ENCODE measurements at regions not wholly inside any gene's neighbourhood (a gene's known extent, or its start where the extent isn't known, plus 50 kb on each side); places are given as distances from the start of the nearest gene placed in this dataset.

DNA sequence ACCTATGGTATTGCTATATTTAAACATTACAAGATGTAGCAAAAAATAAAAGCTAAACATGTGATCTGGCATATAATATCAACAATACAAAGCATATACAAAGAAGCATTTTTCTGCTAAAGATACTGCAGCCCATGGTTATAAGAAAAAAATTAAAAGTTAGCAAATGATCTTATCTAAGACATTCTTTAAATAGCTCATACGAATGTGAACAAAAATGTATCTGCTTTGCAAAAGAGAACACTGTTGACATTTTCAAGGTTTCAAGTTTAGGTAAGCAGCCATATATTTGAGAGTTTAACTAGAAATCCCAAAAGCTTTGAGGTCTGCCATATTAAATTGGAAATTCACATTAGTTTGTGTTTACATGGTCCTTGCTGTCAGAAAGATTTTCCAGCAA lies 301.0 kb upstream of the SLC39A10 start:
- Histone ChIP-seq H3K27me3 (replicated peaks; ENCODE audit: control insufficient read depth, insufficient read depth, low read length, poor library complexity, severe bottlenecking) (no peaks in the 10 kb centered on the region), H3K27ac (ENCODE audit: insufficient read depth, low read length, poor library complexity, severe bottlenecking) (no peak overlapping the region), H3K4me3 (ENCODE audit: insufficient read depth, low read depth, low read length, poor library complexity, severe bottlenecking) (no peak overlapping the region), H3K4me1 (ENCODE audit: control insufficient read depth, insufficient read depth, low read length, poor library complexity, severe bottlenecking) (no peaks in the 10 kb centered on the region), H3K9me3 (ENCODE audit: control insufficient read depth, low read length) (no peaks in the 10 kb centered on the region), H3K36me3 (ENCODE audit: control insufficient read depth, insufficient read depth, low read length) (no peaks in the 10 kb centered on the region)
- DNase-seq = no peak

DNA sequence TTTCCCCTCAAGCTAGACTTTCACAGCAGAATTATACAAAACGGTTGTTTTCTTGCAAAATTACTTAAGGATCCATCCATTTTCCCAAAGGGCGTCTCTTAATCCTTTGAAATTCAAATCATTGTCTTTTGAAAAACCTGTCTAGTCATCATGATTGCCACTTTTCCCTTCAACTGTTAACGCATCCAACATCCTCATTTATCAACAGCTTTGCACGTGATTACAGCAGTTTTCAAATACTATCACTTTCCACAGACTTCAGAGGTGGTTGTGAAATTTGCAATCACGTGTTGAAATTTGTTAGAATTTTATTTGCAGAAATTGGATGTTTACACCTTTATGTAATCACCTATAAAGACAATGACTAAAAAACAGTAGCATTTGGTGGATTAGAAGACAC lies 304.4 kb upstream of the SLC39A10 start:
- Histone ChIP-seq H3K27ac (ENCODE audit: insufficient read depth, low read length, poor library complexity, severe bottlenecking) (no peak overlapping the region), H3K4me1 (ENCODE audit: control insufficient read depth, insufficient read depth, low read length, poor library complexity, severe bottlenecking) (no peaks in the 10 kb centered on the region), H3K4me3 (ENCODE audit: insufficient read depth, low read depth, low read length, poor library complexity, severe bottlenecking) (no peak overlapping the region), H3K9me3 (ENCODE audit: control insufficient read depth, low read length) (no peaks in the 10 kb centered on the region), H3K27me3 (replicated peaks; ENCODE audit: control insufficient read depth, insufficient read depth, low read length, poor library complexity, severe bottlenecking) (no peaks in the 10 kb centered on the region), H3K36me3 (ENCODE audit: control insufficient read depth, insufficient read depth, low read length) (no peaks in the 10 kb centered on the region)
- no peak for DNase-seq

DNA sequence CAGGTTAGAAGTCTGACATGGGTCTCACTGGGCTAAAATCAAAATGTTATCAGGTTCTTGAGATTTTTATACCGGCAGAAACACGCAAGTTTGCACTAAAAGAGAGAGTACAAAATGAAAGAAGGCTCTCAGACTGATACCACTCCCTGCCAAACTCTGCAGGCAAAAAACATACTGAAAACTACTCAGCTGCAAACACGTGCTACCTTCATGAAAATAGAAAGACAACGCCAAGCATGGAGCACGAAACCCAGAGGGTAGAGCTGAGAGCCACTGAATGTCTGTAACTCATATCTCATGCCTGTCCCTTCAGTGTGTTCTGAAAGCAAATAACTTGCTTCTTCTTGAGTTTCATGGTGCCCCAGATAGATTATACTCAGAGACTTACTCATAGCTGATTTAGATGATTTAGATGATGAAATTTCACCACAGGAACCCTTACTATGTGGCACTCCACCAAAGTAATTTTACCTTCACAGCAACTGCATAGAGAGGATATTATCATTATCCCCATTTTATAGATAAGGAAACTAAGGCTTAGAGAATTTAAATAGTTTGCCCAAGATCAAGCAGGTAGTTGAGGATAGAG lies 313.0 kb upstream of the SLC39A10 start:
- Histone ChIP-seq H3K4me3 (ENCODE audit: insufficient read depth, low read depth, low read length, poor library complexity, severe bottlenecking) (no peak overlapping the region), H3K27me3 (replicated peaks; ENCODE audit: control insufficient read depth, insufficient read depth, low read length, poor library complexity, severe bottlenecking) (no peaks in the 10 kb centered on the region), H3K4me1 (ENCODE audit: control insufficient read depth, insufficient read depth, low read length, poor library complexity, severe bottlenecking) (no peaks in the 10 kb centered on the region), H3K27ac (ENCODE audit: insufficient read depth, low read length, poor library complexity, severe bottlenecking) (no peak overlapping the region), H3K9me3 (ENCODE audit: control insufficient read depth, low read length) (no peaks in the 10 kb centered on the region), H3K36me3 (ENCODE audit: control insufficient read depth, insufficient read depth, low read length) (no peaks in the 10 kb centered on the region)
- DNase-seq = no peak

DNA sequence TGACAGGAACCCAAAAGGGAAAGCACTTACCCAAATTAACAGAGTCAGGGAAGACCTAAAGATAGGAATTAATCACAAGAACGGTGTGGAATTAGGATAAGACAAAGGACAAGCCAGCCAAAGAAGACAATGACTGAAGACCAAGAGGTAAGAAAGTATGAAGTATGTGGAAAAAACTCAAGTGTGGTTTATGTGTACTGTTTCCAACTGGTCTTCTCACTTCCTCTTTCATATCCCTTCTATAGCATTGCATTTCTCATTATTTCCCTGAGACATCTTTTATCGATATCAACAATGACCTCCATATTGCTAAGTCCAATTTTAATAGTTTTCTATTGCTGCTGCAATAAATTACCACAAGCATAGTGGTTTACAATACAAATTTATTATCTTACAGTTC lies 313.5 kb upstream of the SLC39A10 start:
- no peaks in the 10 kb centered on the region for H3K9me3 ChIP-seq (ENCODE audit: control insufficient read depth, low read length)
- DNase-seq = no peak
- no peaks in the 10 kb centered on the region for H3K27me3 ChIP-seq (replicated peaks; ENCODE audit: control insufficient read depth, insufficient read depth, low read length, poor library complexity, severe bottlenecking)
- no peak overlapping the region for H3K27ac ChIP-seq (ENCODE audit: insufficient read depth, low read length, poor library complexity, severe bottlenecking)
- no peak overlapping the region for H3K4me3 ChIP-seq (ENCODE audit: insufficient read depth, low read depth, low read length, poor library complexity, severe bottlenecking)
- no peaks in the 10 kb centered on the region for H3K36me3 ChIP-seq (ENCODE audit: control insufficient read depth, insufficient read depth, low read length)
- no peaks in the 10 kb centered on the region for H3K4me1 ChIP-seq (ENCODE audit: control insufficient read depth, insufficient read depth, low read length, poor library complexity, severe bottlenecking)

DNA sequence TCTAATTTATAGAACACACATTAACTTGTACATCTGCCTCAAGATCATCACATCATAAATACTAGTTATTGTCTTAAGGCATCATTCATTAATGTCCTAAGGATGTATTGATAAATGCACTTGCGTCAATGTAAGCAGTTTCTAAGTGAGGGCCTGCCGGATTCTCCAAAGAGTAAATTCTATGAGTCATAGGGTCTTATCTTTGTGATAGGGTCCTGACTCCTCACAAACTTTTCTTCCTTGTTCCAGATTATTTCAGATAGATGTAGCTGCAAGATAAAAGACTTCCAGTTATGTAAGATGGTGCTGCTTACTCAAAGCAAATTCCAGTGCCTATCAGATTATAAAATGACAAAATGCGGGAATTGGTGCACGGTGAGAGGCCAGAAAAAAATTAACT lies 315.0 kb upstream of the SLC39A10 start:
- no peak for DNase-seq
- no peaks in the 10 kb centered on the region for H3K9me3 ChIP-seq (ENCODE audit: control insufficient read depth, low read length)

DNA sequence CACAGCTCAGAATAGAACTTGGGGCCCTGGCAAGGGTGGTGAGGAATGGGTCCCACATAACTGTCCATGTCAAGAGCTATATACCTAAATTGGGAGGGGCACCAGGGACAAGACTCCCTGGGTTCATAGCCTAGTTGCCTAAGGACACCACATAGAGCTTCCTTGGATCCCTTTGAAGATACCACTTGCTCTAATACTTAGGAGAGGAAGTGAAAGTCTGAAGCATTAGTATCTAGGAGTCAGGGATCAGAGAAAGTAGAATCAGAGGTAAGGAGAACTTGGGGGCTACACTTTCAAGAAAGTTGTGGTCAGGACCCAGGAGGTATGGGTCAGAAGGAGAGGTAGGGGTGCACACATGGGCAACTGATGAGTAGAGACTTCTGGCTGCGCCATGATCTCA lies 318.2 kb upstream of the SLC39A10 start:
- Histone ChIP-seq H3K4me1 (ENCODE audit: control insufficient read depth, insufficient read depth, low read length, poor library complexity, severe bottlenecking) (no peaks in the 10 kb centered on the region), H3K4me3 (ENCODE audit: insufficient read depth, low read depth, low read length, poor library complexity, severe bottlenecking) (no peak overlapping the region), H3K36me3 (ENCODE audit: control insufficient read depth, insufficient read depth, low read length) (no peaks in the 10 kb centered on the region), H3K27ac (ENCODE audit: insufficient read depth, low read length, poor library complexity, severe bottlenecking) (no peak overlapping the region), H3K27me3 (replicated peaks; ENCODE audit: control insufficient read depth, insufficient read depth, low read length, poor library complexity, severe bottlenecking) (no peaks in the 10 kb centered on the region), H3K9me3 (ENCODE audit: control insufficient read depth, low read length) (no peaks in the 10 kb centered on the region)
- DNase-seq = no peak

More for the DNA sequence above, 315.0 kb upstream of the SLC39A10 start:
- Histone ChIP-seq H3K4me1 (ENCODE audit: control insufficient read depth, insufficient read depth, low read length, poor library complexity, severe bottlenecking) (no peaks in the 10 kb centered on the region), H3K27ac (ENCODE audit: insufficient read depth, low read length, poor library complexity, severe bottlenecking) (no peak overlapping the region), H3K36me3 (ENCODE audit: control insufficient read depth, insufficient read depth, low read length) (no peaks in the 10 kb centered on the region), H3K4me3 (ENCODE audit: insufficient read depth, low read depth, low read length, poor library complexity, severe bottlenecking) (no peak overlapping the region), H3K27me3 (replicated peaks; ENCODE audit: control insufficient read depth, insufficient read depth, low read length, poor library complexity, severe bottlenecking) (no peaks in the 10 kb centered on the region)

DNA sequence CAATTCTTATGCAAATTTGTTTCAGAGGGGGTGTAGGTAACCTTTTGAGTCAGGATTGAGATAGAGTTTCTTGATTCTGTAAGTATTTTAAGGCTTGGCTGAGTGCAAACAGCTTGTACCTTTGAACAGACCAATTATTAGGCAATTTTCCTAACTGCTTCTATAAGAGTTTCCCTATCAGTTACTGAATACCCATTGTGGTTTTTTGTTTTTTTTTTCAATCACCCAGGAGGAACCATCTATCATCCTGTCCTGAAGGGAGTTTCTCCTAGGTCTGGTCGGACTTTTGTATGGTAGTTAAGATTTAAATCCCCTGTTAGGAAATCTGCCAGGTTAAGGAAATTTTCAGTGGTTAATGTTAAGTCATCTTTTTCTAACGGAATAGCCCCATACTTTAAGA lies 319.4 kb upstream of the SLC39A10 start:
- Histone ChIP-seq H3K27me3 (replicated peaks; ENCODE audit: control insufficient read depth, insufficient read depth, low read length, poor library complexity, severe bottlenecking) (no peaks in the 10 kb centered on the region), H3K36me3 (ENCODE audit: control insufficient read depth, insufficient read depth, low read length) (no peaks in the 10 kb centered on the region), H3K27ac (ENCODE audit: insufficient read depth, low read length, poor library complexity, severe bottlenecking) (no peak overlapping the region), H3K4me3 (ENCODE audit: insufficient read depth, low read depth, low read length, poor library complexity, severe bottlenecking) (no peak overlapping the region), H3K4me1 (ENCODE audit: control insufficient read depth, insufficient read depth, low read length, poor library complexity, severe bottlenecking) (no peaks in the 10 kb centered on the region), H3K9me3 (ENCODE audit: control insufficient read depth, low read length) (no peaks in the 10 kb centered on the region)
- DNase-seq = no peak

DNA sequence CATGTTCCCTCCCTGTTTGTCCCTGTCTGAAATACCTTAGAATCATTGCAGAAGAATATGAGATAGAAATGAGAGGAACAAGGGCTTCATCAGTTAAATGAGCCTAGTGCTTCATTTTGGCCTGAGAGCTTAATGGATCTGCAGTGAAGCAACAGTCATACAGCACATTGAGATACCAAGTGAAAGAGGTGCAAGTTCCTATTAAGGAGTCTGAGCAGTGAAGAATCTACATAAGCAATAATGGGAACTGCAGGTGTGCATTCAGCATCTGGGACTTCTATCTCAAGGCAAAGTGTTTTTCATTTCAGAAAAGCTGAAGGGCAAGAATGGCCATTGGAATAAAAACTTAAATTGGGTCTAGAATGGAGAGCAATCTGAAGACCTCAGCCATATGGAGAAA lies 323.2 kb upstream of the SLC39A10 start:
- no peaks in the 10 kb centered on the region for H3K27me3 ChIP-seq (replicated peaks; ENCODE audit: control insufficient read depth, insufficient read depth, low read length, poor library complexity, severe bottlenecking)

DNA sequence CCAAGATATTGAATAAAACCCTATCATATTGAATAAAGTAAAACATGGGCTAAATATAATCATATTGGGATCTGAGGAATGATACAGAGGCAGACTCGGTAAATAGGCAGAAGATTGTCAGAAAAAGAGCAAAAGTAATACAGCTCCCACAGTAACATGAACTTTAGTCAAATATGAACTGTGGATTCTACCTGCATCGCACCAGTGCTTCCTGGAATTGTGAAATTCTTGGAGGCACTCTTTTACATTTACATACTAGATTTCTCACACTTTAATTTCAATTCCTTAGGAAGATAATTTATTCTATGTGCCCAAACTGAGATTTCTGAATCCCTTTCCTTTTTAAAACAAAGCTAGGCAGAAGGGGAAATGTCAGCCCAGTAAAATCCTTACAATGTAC lies 325.1 kb upstream of the SLC39A10 start:
- Histone ChIP-seq H3K36me3 (ENCODE audit: control insufficient read depth, insufficient read depth, low read length) (no peaks in the 10 kb centered on the region), H3K27me3 (replicated peaks; ENCODE audit: control insufficient read depth, insufficient read depth, low read length, poor library complexity, severe bottlenecking) (no peaks in the 10 kb centered on the region), H3K4me1 (ENCODE audit: control insufficient read depth, insufficient read depth, low read length, poor library complexity, severe bottlenecking) (no peaks in the 10 kb centered on the region), H3K9me3 (ENCODE audit: control insufficient read depth, low read length) (no peaks in the 10 kb centered on the region), H3K27ac (ENCODE audit: insufficient read depth, low read length, poor library complexity, severe bottlenecking) (no peak overlapping the region), H3K4me3 (ENCODE audit: insufficient read depth, low read depth, low read length, poor library complexity, severe bottlenecking) (no peak overlapping the region)
- DNase-seq = no peak

More for the DNA sequence above, 323.2 kb upstream of the SLC39A10 start:
- Histone ChIP-seq H3K4me1 (ENCODE audit: control insufficient read depth, insufficient read depth, low read length, poor library complexity, severe bottlenecking) (no peaks in the 10 kb centered on the region), H3K27ac (ENCODE audit: insufficient read depth, low read length, poor library complexity, severe bottlenecking) (no peak overlapping the region), H3K36me3 (ENCODE audit: control insufficient read depth, insufficient read depth, low read length) (no peaks in the 10 kb centered on the region), H3K9me3 (ENCODE audit: control insufficient read depth, low read length) (no peaks in the 10 kb centered on the region), H3K4me3 (ENCODE audit: insufficient read depth, low read depth, low read length, poor library complexity, severe bottlenecking) (no peak overlapping the region)
- no peak for DNase-seq

DNA sequence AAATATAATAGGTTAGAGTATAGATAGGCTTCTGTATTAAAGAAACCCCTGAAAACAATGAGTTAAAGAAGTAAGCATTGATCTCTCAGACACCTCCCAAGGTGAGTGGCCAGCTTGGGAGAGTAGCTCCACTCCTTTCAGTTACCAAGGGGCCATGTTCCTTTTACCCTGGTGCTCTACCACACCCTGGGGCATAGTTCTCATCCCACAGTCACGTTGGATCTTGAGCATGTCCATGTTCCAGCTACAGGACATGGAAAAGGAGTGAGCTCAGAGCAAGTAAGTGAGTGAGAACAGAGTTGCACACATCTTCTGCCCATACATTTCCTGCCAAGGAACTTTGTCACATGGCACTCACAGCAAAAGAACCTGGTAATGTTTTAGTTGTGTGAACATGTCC lies 325.9 kb upstream of the SLC39A10 start:
- no peaks in the 10 kb centered on the region for H3K27me3 ChIP-seq (replicated peaks; ENCODE audit: control insufficient read depth, insufficient read depth, low read length, poor library complexity, severe bottlenecking)
- H3K4me1 ChIP-seq (ENCODE audit: control insufficient read depth, insufficient read depth, low read length, poor library complexity, severe bottlenecking) = no peaks in the 10 kb centered on the region
- H3K9me3 ChIP-seq (ENCODE audit: control insufficient read depth, low read length) = no peaks in the 10 kb centered on the region
- DNase-seq = no peak
- no peaks in the 10 kb centered on the region for H3K36me3 ChIP-seq (ENCODE audit: control insufficient read depth, insufficient read depth, low read length)
- no peak overlapping the region for H3K4me3 ChIP-seq (ENCODE audit: insufficient read depth, low read depth, low read length, poor library complexity, severe bottlenecking)
- no peak overlapping the region for H3K27ac ChIP-seq (ENCODE audit: insufficient read depth, low read length, poor library complexity, severe bottlenecking)
